Stimulated activated CD4-positive, alpha-beta T cell treated with anti-CD3 and anti-CD28 coated beads, TNF-alpha, amount 100 ng/mL, for 4 hours (primary cell): ENCODE measurements at regions not wholly inside any gene's neighbourhood (a gene's known extent, or its start where the extent isn't known, plus 50 kb on each side); places are given as distances from the start of the nearest gene placed in this dataset.

Experiments
- DNase-seq, 3 experiments: peaks; one replicate each; pipeline ENCODE4 v3.0.0-alpha.2; 2020; ENCODE audit warnings: low read depth in 3 of 3

DNA sequence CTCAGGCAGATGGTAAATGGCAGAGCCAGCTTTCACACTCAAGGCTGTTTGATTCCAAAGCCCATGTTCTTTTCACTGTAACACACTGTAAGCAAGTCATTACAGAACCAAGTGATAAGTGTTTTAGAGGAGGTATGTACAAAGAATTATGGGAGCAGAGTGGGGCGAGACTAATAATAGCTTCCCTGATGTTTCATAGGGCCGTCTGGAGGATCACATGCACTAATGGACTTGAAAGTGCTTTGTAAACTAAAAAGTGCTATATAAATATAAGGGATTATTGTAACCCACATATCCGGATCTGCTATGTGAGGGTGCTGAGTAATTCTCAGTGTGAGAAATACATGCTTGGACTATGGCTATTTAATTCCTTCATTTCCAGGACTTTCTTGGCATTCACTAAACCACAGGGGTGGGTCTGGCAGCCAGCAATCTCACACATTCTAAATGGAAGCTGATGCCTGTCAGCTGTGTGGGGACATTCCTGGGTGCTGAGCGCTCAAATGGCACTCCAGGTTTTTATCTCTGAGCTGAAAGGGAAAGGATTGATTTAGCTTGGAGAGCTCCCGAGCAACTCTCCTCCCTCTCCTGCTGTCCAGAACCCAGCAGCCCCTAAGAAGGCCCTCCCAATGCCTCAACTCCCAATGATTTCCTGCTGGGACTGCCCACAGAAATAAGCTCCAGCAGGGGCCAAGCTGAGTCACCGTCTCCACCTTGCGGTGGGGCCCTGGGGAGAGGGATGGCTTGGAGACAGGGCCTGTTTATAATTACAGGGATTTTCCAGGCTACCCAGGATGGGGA is 222.8 kb downstream of the SOX11 start:
- no peak for DNase-seq

- DNase-seq: no peak
Observed at GRCh38 chr2:5915881-5916310, 223.7 kb downstream of the SOX11 start.

DNA sequence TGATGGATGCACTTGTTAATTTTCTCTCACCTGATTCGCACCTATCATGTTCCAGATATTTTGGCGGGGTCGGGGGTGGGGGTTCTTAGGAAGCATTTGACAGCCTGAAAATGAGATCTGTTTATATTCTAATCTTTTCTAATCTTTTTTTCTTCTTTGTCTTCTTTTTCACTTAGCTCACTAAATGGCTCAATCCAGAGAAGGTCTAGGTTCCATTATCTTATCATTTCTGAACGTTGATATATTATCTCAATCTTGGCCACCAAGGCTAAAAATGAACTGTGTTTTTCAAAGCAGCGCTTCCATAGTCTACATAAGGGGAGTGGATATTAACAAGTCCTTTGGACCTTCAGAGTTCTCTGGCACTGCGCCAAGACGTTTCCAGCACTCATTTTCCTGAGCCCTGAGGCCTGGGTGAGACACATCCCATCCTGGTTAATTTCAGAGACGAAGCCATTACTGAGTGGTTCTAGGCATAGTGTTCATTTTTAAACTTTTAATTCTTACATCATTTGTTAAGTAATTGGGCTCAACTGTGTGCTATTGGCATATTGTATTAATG is 229.0 kb downstream of the SOX11 start:
- no peak for DNase-seq

GRCh38 chr2:5923957-5924945 is 232.1 kb downstream of the SOX11 start:
- DNase-seq: no peak

GRCh38 chr2:5925604-5926003 is 233.4 kb downstream of the SOX11 start:
- DNase-seq: no peak

DNA sequence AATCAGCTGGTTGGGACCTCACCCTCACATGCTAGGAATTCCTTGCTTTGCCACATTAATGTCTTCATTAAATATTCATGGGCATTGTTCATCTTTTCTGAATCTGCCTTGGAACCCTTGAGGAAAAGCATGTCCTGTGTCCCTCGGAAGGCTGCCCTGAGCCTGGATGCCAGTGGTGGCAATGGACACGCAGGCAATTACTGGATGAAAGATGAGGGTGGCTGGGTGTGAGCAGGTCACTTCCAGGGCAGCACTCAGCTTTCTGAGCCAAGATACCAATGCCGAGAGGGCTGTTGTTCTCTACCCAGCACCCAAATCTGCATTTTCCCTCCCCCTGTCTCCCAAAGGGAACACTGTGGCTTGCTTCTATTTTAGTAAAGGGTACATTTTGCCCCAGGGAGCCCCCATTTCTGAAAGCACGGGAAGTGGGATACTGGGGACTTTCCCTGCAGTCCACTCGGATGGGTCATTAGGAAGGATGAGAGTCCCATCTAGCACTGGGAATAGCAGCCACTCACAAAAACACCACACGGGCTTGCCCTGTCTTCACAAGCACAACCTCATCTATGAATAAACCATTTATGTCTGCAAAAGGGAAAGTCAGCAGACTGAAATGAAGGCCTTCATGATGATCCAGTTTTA is 234.8 kb downstream of the SOX11 start:
- no peak for DNase-seq

DNA sequence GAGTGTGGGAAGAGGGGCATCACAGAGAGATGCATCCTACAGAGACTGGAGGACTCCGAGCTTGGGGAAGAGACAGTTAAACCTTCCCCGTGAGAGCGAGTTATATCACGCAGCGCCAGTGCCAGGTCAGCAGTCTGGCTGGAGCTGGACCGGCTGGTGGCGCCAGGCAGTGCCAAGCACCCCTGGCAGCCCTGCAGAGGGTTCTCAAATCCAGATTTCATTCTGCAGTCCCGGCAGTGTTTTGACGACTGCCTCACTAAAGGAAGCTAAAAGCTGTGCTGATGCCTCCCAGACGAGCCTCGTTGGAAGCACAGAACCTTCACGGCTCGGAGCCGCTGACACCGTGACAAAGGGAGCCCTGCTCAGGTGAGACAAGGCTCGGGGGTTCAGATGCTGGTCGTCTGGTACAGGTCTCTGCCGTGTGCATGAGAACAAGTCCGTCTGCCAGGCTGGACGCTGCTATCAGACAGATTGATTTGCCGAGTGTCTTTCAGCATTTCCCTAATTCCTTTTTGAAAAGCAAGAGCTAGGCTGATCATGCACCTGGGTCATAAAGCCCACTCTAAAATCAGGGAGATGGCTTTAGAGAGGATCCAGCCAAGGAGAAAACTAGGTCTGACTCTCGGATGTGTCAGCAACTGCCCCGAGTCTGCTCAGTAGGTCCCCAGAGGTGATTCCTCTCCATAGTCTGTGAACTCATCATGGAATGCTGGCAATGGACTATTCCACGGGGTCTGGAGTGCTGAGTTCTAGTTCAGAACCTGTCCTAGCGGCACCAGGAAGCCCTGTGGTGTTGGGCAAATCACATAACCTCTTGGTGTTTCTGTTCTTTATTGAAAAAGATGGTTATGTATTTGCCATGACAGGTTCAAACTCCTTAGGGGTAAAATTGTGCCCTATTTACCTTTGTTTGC is 240.6 kb downstream of the SOX11 start:
- no peak for DNase-seq

DNA sequence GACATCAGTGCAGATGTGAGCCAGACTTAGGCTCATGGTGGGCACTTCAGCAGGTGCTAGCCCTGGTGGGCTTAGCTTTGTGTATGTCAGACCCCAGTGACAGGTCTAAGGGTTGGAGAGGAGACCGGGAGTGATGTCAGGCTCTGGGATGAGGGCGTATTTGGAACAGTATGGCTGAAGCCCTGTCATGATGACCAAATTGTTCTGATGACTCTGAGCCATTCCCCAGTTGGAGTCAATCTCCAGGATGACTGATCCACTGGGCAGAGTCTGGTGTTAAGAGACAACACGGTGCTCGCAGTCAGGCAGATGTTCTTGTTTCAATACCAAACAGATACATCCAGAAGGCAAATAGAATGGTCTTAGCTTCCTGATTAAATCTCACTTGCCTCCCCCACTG is 241.5 kb downstream of the SOX11 start:
- no peak for DNase-seq

DNA sequence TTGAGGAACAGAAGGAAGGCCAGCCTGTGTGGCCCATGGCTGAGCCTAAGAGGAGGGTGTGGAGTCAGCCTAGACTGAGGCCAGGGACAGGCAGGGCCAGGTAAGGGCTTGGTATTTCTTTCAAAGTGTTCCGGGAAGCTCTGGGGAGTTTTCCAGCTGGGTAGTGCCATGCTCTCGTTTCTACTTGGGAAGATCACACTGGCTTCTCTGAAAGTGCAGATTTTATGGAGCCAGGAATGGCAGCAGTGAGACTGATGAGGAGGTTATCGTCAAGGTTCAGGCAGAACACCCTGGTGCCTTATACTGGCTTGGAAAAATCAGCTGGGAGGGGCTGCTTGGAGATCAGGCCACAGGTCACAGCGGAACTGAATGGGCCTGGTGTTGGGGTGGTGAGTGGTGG is 245.1 kb downstream of the SOX11 start:
- no peak for DNase-seq

GRCh38 chr2:5937851-5938565 is 245.8 kb downstream of the SOX11 start:
- no peak for DNase-seq

DNA sequence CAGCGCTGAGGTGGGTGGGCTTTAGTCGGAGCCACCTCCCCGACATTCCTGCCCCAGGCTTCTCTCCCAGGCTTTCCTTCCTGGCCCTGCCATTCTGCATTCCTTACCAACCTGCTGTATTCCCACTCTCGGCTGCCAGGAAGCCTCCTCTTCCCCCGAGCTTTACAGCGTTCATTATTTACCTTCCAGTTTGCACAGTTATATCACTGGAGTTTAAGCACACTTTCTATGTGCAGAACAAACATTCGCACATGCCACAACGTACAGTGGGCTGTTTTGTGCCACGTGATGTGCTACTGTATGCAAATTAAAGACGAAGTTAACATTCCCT is 246.3 kb downstream of the SOX11 start:
- DNase-seq: no peak

GRCh38 chr2:5939553-5939952 is 247.4 kb downstream of the SOX11 start:
- DNase-seq: no peak

- no peak for DNase-seq
Observed at GRCh38 chr2:5940596-5941535, 248.7 kb downstream of the SOX11 start.

- no peak for DNase-seq
Observed at GRCh38 chr2:5942204-5942603, 250.0 kb downstream of the SOX11 start.

- DNase-seq: no peak
Observed at GRCh38 chr2:5945742-5946141, 253.6 kb downstream of the SOX11 start.

DNA sequence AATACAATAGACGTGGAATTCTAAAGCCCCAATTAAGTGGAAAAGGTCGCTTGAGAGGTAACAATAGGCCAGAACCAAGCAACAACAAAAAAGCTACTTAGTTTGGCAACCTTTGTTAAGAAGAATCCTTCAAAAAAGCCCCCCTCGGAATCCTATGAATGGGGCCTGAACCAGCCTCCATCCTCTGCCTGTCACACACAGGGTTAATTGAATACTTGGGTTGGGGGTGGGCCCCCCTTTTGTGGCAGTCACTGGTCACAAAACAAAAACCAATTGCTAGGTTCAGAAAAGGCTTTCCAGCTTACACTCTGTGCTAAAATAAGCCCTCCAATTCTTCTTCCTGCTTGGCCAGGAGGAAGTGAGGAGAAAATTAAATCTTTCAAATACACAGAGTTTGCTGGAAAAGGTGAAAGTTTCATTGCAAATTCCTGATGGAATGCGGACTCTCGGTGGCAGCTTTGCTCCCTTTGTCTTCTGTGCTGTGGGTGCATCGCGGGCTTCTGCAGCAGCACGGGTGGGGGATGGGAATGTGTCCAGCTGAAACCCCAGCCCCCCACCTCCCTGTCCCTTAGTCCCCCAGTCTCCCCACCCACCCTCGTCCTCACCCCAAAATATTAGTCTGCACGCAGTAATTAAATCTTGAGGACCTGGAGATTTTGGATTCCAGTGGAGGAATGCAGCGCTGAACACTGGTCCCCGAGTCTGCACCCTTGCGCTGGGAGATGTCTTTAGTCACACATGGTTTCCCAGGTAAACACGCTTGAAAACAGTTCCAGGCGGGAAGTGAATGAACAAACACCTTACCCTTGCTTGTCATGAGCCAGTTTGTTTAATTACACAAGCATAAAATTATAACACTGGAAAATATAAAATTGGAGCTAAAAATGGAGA is 254.3 kb downstream of the SOX11 start:
- no peak for DNase-seq

DNA sequence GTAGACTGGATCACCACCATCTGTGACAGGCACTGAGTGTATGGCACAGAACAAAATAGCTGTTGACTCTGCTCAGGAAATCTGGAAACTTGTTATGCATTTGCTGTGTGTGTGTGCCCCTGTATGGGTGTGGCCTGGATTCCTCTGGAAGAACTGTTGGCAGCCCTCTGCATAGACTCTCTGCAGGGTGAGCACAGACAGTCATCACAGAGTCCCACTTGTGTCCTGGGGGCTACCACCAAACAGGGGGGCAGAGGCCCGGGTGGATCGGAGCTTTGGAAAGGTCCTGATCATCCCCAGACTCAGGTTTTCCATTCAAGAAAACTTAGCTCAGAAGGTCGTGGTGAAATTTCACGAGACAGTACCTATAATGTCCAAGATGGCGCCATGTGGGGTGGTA is 258.6 kb downstream of the SOX11 start:
- DNase-seq: no peak

GRCh38 chr2:5951471-5951870 is 259.3 kb downstream of the SOX11 start:
- DNase-seq: no peak
